ENCODE measurements at regions not wholly inside any gene's neighbourhood (a gene's known extent, or its start where the extent isn't known, plus 50 kb on each side); places are given as distances from the start of the nearest gene placed in this dataset.
"Not testable (repeated sequence)": the region's sequence is repeated elsewhere in the genome, so short reads cannot be mapped to it uniquely, and the experiment has no call there.

DNA sequence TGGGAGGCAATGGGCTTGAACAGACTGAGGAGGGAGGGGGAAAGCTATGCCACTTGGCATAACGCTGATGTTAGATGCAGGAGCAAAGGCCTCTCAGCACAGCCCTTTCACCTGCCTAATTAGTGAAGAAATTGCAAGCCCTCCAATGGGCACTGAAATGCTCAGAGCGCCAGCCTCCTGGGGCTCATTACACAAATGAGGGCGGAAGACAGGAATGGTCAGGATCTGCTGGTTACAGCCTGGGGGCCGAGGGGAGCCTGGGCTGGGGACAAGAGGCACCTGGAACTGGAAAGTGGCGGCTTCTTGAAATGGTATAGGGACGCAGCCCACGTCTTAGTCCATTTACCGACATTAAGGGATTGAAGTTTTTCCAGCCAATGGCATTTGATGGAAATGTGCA lies 50.2 kb upstream of the PLET1 start:
- no peak for DNase-seq

DNA sequence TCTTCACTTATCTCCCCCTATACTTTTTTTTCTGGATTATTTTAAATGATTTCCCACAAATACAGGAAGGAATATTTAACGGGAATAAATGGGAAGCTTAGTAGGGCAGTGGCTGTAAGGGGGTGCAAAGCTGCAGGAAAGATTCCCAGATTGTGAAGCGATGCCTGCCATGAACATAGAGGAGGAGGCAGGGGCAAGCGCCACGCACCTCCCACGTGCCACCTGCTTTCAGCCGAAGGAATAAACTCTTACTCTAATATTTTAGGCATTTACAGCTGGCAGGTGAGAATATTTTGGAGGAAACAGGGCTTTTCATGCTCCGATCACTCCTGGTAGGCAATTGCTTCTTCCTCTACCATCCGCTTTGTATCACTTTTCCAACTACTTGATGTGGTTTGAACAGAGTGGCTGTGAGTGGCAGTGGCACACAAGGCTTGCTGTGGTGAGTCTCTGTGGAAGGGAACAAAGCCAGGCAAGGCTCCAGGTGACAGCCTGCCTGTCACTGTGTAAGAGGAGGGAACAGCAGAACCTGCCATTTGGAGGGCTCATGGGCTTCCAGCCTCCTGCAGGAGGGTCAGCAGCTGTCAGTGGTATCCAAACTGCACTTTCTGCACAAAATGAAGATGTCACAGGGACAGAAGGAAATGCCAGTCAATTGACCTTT lies 54.5 kb upstream of the PLET1 start:
- DNase-seq = no peak

DNA sequence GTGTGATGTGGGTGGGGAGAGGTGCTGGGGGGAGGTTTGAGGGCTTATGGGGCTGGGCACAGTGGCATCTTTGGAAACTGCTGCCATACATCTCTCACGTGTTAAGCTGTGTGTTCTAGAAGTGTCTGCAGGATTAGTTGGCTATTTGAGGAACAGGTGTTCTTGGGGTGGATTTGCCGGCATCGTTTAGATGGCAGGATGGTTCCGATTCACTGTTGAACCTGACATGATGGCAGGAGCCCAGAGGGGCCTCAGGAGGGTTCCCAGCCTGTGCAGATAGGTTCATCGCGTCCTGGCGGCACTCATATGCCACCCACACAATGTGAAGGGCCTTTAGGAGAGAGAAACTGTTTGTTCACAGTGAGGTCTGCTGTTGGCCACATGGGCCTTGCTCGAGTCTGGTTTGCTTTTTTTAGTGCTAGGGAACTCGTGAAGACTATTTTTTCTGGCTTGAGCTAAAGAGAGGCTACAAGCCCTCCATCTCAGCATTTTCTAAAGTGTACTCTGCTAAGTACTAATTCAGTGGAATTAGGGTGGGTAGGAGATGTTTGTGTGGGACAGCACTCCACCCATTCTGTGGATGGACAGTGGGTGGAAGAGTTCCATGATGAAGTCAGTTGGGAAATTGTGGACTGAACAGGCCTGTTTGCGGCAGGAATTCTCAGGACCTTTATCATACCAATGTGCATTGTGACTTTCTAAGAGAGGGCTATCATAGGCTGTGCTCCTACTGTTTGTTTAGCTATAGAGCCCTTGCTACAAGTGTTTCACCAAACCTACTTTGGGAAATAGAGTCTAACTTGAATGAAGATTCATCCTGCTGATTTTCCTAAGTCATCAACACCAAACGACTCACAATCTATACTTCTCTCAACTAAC lies 55.4 kb upstream of the PLET1 start:
- DNase-seq = no peak

DNA sequence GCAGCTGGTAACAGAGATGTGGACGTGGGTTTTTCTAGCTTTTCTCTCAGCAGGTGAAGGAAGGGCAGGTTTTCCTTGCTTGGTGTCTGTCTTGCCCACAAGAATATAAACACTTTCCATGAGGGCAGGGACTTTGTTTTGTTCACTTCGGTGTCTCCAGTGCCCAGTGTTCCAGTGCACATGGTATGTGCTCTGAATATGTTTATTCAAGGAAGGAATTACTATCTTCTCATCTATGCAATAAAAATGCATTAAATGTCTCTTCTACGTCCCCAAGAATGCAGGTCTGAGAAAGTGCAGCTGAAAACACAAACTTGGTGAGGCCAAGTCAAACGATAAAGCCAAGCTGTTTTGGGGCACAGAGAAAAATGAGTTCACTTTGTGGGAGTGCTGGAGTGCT lies 56.3 kb upstream of the PLET1 start:
- no peak for DNase-seq

DNA sequence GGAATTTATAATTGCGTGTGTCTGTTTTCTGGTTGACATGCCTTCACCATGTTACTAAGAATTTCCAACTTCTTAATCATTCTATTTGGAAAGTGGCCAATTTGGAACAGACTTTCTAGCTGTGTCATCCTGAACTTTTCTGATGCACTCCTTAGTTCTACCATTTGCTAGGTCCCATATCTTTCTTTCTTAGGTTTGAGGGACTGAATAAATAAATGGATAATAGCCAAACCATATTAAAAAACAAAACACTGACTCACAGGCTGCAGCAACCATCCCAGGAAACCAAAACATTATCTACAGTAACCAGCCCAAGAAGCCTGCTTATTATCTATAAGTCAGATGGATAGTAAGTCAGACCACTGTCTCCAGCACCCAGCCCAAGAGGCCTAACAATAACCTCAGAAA lies 57.5 kb upstream of the PLET1 start:
- peak; percentile 95 for DNase-seq

DNA sequence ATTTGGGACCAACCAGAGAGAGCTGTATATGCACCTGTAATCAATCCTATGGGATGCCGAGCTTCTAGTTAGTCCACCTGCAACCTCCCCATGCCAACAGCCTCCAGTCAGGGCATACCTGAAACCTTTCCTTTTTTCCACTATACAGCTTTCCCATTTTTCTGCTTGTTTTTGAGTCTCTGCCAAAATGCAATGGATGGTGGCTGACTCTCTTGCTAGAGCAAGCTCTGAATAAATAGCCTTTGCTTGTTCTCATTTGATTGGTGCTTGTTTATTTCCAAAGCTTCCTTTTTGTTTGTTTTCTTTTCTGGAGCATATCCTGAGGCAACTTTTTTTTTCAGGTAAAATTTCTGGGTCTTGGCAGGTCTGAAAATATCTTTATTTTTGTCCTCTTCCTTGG lies 58.0 kb upstream of the PLET1 start:
- DNase-seq = no peak

DNA sequence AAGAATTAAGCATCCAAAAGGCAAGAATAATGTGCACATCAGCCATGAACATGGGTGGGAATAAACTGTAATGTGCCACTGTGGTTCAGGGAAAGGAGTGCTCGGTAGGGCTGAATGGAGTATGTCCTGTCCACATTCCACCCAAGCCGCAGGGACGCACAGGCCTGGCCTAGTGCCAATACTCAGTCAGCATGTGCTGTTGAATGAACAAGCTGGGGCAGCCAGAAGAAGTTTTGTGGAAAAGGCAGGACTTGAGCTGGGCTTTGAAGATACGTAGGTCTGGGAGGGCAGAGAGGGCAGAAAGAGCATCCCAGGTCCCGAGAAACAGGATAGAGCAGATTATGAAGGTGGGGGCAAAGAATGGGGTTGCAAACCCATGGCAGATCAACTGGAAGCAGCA lies 60.0 kb upstream of the PLET1 start:
- DNase-seq = peak; percentile 88

DNA sequence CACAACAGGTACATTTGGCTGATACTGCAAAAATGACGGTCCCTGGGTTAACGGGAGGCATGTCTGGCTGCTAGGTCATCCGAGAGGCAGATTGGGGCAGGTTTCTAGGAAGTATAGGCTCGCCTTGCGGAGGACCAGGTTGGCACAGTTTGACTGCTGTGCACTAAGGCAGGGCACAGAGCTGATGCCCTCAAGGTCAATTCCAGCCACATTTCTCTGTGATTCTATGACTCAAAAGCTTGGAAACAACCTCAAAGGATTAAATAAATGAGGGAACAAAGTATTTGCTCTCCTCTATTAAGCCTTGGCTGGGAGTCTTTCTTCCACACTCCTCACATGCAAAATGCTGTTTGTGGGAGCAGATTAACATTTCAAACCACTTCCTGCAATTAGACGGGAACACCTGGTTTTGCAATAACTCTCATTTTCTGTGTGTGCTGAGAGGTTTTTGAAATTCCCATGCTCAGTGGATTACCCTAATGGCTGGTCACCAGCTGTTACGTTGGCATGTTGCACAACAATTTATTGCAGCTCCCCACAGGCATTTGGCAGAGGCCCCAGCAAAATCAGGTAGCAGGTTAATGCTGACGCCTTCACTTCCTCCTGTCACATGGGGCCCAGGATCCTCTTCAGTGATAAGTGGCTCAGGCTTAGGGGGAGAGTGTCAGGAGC lies 61.0 kb upstream of the PLET1 start:
- DNase-seq = peak; percentile 78

DNA sequence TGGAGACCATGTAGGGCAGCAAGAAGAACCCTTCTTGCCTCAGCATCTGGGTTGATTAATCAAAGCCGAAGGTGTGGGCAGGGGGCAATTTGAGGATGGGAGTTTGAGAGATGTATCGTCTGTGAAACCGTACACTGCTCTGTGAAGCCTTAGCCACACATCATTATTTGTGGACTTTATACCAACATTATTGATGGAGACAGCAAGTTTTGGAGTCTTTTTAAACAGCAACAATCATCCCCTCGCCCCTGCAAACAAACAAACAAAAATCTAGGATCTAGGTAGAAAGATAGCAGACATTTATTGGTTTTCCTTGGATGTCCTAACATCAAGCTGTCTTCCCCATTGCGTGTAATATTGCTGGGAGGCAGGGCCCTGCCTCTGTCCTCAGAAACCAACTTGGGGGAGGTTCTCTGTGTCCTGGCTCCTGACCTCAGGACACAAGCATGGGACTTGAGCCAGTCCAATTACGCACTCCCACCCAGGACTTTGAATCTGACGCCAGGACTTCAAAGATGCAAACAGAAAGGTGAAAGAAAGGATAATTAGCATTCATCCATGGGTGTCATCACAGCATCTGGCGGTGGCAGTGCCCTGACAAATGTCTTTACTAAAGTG lies 61.6 kb upstream of the PLET1 start:
- DNase-seq = no peak

DNA sequence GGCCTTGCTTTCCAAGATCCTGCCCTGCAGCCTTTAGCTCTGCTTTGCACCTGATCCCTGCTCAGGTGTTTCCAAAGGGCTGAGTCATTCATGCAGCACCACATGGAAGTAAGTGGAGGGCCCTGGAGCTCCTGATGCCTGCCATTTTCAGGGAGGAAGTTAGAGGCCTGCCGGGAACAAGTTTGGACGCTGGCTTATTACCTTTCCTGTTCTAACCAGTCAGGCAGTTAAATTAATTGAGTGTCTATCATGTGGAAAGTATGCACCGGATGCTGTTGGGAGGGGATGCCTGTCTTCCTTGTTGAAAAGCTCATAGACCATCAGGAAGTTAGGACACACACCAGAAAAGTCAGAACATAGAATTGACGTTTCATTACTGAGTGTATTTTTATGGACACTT lies 73.7 kb upstream of the PLET1 start:
- DNase-seq = no peak

DNA sequence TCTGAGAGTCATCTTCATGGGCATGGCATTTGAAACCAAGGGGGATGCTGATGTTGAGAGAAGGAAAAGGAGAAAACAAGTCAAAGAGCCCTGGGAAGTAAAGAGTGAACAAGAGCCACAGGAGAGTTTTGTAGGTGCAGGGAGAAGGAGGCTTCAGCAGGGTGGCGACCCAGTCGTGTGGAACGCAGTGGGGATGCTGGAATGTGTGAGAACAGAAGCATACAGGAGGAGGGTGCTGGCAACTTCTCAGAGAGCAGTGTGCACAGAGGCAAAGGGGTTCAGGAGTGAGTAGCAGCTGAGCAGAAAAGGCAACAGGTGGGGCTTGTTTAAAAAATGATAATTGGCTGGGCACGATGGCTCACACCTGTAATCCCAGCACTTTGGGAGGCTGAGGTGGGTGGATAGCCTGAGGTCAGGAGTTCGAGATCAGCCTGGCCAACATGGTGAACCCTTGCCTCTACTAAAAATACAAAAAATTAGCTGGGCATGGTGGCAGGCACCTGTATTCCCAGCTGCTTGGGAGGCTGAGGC lies 75.8 kb upstream of the PLET1 start:
- DNase-seq = no peak

DNA sequence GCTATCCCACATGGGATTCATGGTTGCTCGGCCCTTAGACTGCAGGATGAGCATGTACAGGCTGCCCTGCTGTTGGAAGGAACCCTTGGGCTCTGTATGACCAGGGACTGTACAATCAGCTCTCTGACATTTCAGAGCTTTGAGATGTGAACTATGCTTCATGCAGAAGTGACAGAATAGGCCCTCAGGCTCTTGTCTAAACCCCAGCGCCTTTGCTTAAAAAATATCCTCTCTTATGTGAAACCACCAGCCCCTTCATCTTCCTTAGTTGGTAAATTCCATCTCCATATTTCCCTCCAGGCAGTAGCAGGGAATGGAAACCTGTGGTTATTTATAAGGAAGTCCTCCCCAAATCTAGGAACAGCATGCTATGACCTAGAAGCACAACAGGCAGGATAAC lies 78.9 kb upstream of the PLET1 start:
- DNase-seq = no peak

DNA sequence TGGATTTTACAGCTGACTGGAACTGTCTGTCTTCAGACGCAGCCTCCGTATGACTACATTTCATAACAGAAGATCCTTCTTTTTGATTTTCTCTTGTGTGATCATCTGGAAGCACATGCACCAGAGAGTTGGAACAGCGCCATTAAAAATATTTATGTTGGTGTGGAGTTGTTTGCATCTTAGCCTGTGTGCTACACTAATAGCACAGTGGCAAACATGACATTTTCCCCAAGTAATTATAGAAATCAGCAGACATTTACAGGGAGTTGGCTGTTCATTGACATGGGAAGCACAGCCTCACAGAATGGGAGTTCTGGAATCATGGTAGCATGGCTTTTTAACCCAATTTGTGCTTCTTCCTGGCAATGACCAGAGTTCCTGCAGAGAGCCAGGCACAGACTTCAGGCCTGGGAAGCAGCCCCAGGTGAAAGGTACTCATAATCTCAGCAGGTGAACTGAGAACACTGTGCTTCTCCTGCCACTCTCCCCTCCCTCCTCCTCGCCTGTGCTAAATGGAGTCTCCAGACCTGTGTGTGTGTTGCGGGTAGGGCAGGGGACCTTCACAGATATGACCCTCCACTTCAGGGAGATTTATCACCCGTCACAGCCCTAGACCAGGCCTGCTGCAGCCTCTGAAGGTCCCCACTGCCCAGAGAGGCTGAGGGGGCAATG lies 82.8 kb upstream of the PLET1 start:
- no peak for DNase-seq

DNA sequence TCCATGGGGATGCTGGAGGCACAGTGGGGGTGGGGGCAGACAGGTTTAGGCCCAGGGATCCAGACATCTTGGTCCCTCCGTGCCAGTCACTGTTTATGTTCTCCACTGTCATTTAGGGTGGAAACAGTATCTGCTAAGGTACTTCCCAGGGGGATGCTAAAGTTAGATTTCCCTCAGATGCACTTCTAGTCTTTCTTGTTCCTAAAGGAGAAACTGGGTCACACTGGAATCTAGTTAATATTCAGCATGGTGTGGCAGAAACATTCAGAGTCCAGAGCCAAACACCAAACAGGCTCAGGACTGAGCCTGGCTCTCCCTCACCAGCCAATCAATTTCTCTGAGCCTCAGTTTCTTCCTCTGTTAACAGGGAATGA lies 83.4 kb upstream of the PLET1 start:
- no peak for DNase-seq

DNA sequence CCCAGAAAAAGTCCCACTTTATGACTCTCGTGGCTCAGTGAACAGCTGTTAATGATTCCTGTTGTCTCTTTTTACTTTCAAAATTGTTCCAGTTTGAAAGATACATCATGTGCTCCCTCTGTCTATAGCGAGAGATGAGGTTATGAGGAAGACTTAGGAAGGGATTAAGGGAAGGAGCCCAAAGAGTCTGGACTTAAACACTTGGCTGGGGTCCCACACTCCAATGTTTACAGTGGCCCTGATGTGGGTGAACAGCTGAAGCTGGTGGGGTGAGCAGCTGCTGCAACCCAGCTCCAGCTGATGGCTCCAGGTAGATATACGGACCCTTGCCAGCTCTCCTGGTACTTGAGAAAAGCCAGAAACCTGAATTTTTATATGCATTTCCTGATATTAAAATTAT lies 84.5 kb upstream of the PLET1 start:
- no peak for DNase-seq

DNA sequence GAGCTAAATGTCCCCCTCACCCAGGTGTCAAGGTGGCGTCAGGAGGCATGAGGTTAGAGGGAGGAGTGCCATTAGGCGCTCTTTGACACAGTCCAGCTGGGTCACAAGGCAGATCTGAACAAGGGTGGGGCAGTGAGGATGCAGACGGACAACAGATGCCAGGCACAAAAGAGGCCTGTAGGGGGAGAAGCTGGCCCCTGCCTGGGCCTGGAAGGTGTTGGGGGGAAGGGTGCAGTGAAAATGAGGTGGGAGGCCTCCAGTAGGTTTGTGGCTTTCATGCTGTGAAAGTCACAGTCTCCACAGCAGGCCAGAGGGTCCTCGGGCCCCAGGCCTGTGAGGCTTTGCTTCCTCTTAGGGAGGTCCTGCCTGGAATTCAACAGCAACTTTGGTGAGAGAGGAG lies 85.0 kb upstream of the PLET1 start:
- no peak for DNase-seq

DNA sequence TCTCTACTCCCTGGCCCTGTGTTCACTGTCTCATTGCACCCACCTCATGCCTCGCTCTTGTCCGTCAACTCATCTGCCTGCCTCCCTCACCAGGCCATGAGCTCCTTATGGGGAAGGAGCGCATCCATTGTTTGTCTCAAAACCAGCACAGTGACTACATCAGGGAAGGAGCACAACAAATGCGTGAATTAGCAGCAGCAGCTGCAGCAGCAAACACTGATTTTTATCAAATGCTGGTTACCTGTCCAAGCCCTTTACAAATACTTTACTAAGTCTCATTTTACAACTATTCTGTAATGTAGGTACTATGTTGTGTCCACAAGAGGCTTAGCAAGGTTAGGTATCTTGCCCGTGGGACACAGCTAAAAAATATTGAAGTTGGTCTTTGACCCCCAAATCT lies 85.9 kb upstream of the PLET1 start:
- DNase-seq = no peak

DNA sequence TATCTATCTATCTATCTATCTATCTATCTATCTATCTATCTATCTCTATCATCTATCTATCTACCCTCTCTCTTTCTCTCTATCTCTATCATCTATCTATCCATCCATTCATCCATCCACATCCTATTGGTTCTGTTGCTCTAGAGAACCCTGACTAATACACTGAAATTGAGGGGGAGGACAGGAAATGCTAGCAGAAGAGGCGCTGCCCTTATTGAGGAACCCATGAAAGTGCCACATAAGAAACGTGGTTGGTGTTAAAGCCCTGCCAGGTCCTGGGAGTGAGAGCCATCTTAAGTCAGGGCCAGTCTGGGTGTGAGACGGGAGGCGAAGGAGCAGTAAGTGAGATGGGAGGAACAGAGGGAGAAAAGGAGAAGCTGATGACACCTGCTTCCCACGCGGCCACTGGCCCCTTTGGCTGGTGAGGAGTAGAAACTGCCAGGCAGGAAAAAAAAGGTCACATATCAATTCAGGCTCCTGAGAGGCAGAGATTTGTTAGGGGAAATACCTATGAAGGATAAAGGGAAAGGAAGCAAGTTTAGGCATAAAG lies 87.9 kb upstream of the PLET1 start:
- no peak for DNase-seq

DNA sequence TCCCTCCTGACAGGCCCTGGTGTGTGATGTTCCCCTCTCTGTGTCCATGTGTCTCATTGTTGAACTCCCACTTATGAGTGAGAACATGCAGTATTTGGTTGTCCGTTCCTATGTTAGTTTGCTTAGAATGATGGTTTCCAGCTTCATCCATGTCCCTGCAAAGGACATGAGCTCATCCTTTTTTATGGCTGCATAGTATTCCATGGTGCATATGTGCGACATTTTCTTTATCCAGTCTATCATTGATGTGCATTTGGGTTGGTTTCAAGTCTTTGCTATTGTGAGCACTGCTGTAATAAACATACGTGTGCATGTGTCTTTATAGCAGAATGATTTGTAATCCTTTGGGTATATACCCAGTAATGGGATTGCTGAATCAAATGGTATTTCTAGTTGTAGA lies 90.8 kb upstream of the PLET1 start:
- DNase-seq = not testable (repeated sequence)

DNA sequence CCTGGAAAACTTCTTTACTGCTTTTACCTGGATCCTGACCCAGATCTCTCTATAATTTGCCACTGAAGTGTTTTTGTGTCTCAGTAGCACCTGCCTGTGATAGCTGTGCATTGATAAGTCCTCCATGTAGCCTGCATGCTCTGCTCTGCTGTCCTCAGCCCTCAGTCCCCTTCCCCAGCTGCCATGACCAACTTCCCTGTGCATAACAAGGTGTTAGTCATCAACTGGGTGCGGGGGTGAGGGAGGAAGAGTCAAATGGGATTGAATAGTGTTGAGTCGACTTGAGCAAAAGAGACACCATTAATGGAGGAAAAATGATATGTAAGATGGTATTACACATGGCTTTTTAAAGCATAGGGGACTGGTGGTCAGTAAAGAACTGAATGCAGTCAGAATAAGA lies 92.2 kb upstream of the PLET1 start:
- no peak for DNase-seq

DNA sequence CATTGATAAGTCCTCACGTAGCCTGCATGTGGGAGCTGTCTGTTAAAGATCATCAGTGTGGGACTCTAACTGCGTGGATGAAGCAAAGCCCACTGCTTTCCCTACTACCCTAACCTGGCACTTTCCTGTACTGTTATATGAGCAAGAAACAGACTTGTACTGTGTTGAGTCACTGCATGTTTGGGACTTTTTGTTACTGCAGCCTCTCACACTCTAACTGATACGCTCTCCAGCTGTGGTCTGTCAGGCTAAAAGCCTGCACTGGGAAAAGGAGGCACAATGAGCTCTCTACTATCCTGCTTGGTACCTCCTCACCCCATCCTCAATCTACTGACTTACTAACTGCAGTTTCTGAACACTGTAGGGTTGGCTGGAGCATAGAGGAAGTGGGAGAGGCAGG lies 93.7 kb upstream of the PLET1 start:
- no peak for DNase-seq

DNA sequence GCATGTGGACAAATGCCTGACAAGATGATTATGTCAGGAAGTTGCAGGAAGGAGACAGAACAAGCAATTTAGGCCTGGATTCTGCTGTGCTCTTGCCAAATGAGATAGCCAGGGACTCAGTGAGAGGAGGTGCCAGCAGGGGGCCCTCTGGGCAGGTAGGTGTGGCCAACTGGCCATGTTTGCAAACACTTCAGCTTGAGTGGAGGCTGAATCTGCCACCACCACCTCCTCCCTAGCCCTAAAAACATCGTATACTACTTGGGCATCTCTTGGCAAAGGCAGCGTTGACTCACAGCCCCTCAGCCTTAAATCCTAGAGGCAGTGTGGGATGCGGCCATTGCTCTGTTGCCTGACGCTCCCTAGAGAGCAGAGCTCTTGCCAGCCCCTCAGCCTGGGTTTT lies 95.1 kb upstream of the PLET1 start:
- no peak for DNase-seq
